ENCODE measurements at regions not wholly inside any gene's neighbourhood (a gene's known extent, or its start where the extent isn't known, plus 50 kb on each side); places are given as distances from the start of the nearest gene placed in this dataset.

GRCh38 chr9:7946458-7946857 lies 146.9 kb upstream of the DMAC1 start:
- DNase-seq (ENCODE audit: low spot score) = no peak

GRCh38 chr9:7944572-7944971 lies 145.0 kb upstream of the DMAC1 start:
- no peak for DNase-seq (ENCODE audit: low spot score)

- no peak for DNase-seq (ENCODE audit: low spot score)
Measured at GRCh38 chr9:7937761-7938491, 138.3 kb upstream of the DMAC1 start.

GRCh38 chr9:7936996-7937395 lies 137.4 kb upstream of the DMAC1 start:
- DNase-seq (ENCODE audit: low spot score) = no peak

- DNase-seq (ENCODE audit: low spot score) = no peak
Measured at GRCh38 chr9:7936163-7936562, 136.6 kb upstream of the DMAC1 start.

- DNase-seq (ENCODE audit: low spot score) = no peak
Measured at GRCh38 chr9:7935681-7936080, 136.1 kb upstream of the DMAC1 start.

GRCh38 chr9:7932767-7933166 lies 133.2 kb upstream of the DMAC1 start:
- DNase-seq (ENCODE audit: low spot score) = no peak

- DNase-seq (ENCODE audit: low spot score) = no peak
Measured at GRCh38 chr9:7930613-7931012, 131.0 kb upstream of the DMAC1 start.

GRCh38 chr9:7921545-7922197 lies 122.1 kb upstream of the DMAC1 start:
- peak; percentile 4 for DNase-seq (ENCODE audit: low spot score)

GRCh38 chr9:7912037-7912535 lies 112.5 kb upstream of the DMAC1 start:
- DNase-seq (ENCODE audit: low spot score) = no peak

- no peak for DNase-seq (ENCODE audit: low spot score)
Measured at GRCh38 chr9:7910426-7911020, 110.9 kb upstream of the DMAC1 start.

GRCh38 chr9:7909537-7909936 lies 110.0 kb upstream of the DMAC1 start:
- no peak for DNase-seq (ENCODE audit: low spot score)

- DNase-seq (ENCODE audit: low spot score) = no peak
Measured at GRCh38 chr9:7907551-7908337, 108.2 kb upstream of the DMAC1 start.

GRCh38 chr9:7906783-7907550 lies 107.4 kb upstream of the DMAC1 start:
- no peak for DNase-seq (ENCODE audit: low spot score)

- no peak for DNase-seq (ENCODE audit: low spot score)
Measured at GRCh38 chr9:7901621-7902020, 102.0 kb upstream of the DMAC1 start.

GRCh38 chr9:7900541-7900940 lies 101.0 kb upstream of the DMAC1 start:
- no peak for DNase-seq (ENCODE audit: low spot score)

GRCh38 chr9:7899753-7900152 lies 100.2 kb upstream of the DMAC1 start:
- DNase-seq (ENCODE audit: low spot score) = no peak

GRCh38 chr9:7894231-7894630 lies 94.7 kb upstream of the DMAC1 start:
- no peak for DNase-seq (ENCODE audit: low spot score)

- DNase-seq (ENCODE audit: low spot score) = no peak
Measured at GRCh38 chr9:7892975-7893374, 93.4 kb upstream of the DMAC1 start.

- DNase-seq (ENCODE audit: low spot score) = no peak
Measured at GRCh38 chr9:7879551-7880245, 80.1 kb upstream of the DMAC1 start.

All from germinal center (tissue), 1 donor.